K562 (cell line): ENCODE measurements at regions not wholly inside any gene's neighbourhood (a gene's known extent, or its start where the extent isn't known, plus 50 kb on each side); places are given as distances from the start of the nearest gene placed in this dataset.

ENCODE experiments used
- ATAC-seq: fragments of 200-7000 bp; cut with Tn5 transposase; 3 replicates; pipeline ENCODE4 v1.9.1; 2020; ENCODE audit warnings: moderate library complexity
- BruUV-seq: library from RNA; stranded (reverse); fragments of 400-500 nt; replicated peaks from 2 replicates; lab custom pipeline; 2021; lab: Mats Ljungman, UMichigan
- CTCF ChIA-PET: fragments of 300-600 bp; formaldehyde crosslinking; extraction: SDS; loops from one replicate; lab custom pipeline; 2021; ENCODE audit warnings: low intra/inter-chr PET ratio; lab: Yijun Ruan, JAX
- POLR2A ChIA-PET: fragments of 300-600, 350-650 bp; sonication (Branson Sonifier 250); formaldehyde crosslinking; extraction: SDS; loops from one replicate; lab custom pipeline; 2021; ENCODE audit warnings: antibody characterized with exemption, inconsistent platforms; lab: Yijun Ruan, JAX
- DNase-seq, 4 experiments: peaks; one replicate each; pipeline versions ENCODE4 v3.0.0 to v3.0.0-alpha.2; 2011 to 2018; ENCODE audit warnings: low spot score in 3 of 4, mixed read lengths in 3 of 4; ENCODE audit errors: extremely low read depth in 1 of 4
- FAIRE-seq: peaks from 2 replicates; lab custom pipeline; 2011; peaks lifted over from hg19 to GRCh38; lab: Jason Lieb, UNC
- H2AFZ ChIP-seq: 2 replicates; pipeline ENCODE4 v1.6.0; 2011; ENCODE audit warnings: low read depth, low read length, control low read depth, inconsistent platforms
- H3K27ac ChIP-seq: fragments of 200-600 bp; 3 replicates; pipeline ENCODE4 v1.8.0; 2011; ENCODE audit warnings: low read depth, mild to moderate bottlenecking, control low read depth, inconsistent platforms, low read length, moderate library complexity, mixed read lengths; ENCODE audit errors: extremely low read depth
- H3K27me3 ChIP-seq, 2 experiments: fragments of 300-600 bp in 1 of 2; 2 replicates in 1 of 2; 3 replicates in 1 of 2; pipeline versions ENCODE4 v1.6.0 to v1.8.0; 2011; ENCODE audit warnings: inconsistent platforms in 2 of 2, low read length in 2 of 2, mild to moderate bottlenecking in 1 of 2, mixed read lengths in 1 of 2, moderate library complexity in 1 of 2; ENCODE audit not compliant: control insufficient read depth in 2 of 2, insufficient read depth in 2 of 2
- H3K36me3 ChIP-seq: fragments of 300-600 bp; 3 replicates; pipeline ENCODE4 v1.8.0; 2011; ENCODE audit warnings: mild to moderate bottlenecking, low read length, inconsistent platforms; ENCODE audit not compliant: control insufficient read depth, insufficient read depth
- H3K4me1 ChIP-seq, 2 experiments: fragments of 200-600 bp in 1 of 2; replicated peaks in 1 of 2; 2 replicates in 1 of 2; 3 replicates in 1 of 2; pipeline versions ENCODE4 v1.5.1 to v1.8.0; 2011; ENCODE audit warnings: inconsistent platforms in 2 of 2, low read length in 2 of 2, mild to moderate bottlenecking in 1 of 2, mixed read lengths in 1 of 2, moderate library complexity in 1 of 2; ENCODE audit not compliant: control insufficient read depth in 2 of 2, insufficient read depth in 2 of 2
- H3K4me2 ChIP-seq: 2 replicates; pipeline ENCODE4 v1.6.1; 2011; ENCODE audit warnings: low read length, control low read depth, inconsistent platforms, mixed read lengths; ENCODE audit not compliant: insufficient read depth
- H3K4me3 ChIP-seq: fragments of 200-600 bp; sonication (generic), shearing (Covaris generic); 2 replicates; pipeline ENCODE4 v1.5.1; 2016; ENCODE audit warnings: control low read depth, inconsistent platforms
- H3K79me2 ChIP-seq: fragments of 200-600 bp; 3 replicates; pipeline ENCODE4 v1.8.0; 2011; ENCODE audit warnings: low read length, inconsistent platforms; ENCODE audit not compliant: control insufficient read depth, insufficient read depth
- H3K9ac ChIP-seq, 2 experiments: 2 replicates each; pipeline versions ENCODE4 v1.6.0 to v1.6.1; 2011; ENCODE audit warnings: low read depth in 2 of 2, low read length in 2 of 2, control low read depth in 1 of 2, inconsistent platforms in 1 of 2, mild to moderate bottlenecking in 1 of 2, mixed read lengths in 1 of 2; ENCODE audit not compliant: insufficient read depth in 1 of 2
- H3K9me1 ChIP-seq: one replicate; pipeline ENCODE4 v1.6.0; 2011; ENCODE audit warnings: inconsistent platforms, mild to moderate bottlenecking, low read length, moderate library complexity; ENCODE audit not compliant: control insufficient read depth, insufficient read depth
- H3K9me3 ChIP-seq: replicated peaks from 2 replicates; pipeline ENCODE4 v1.5.1; 2011; ENCODE audit warnings: low read depth, low read length, inconsistent platforms; ENCODE audit not compliant: control insufficient read depth, insufficient read depth
- H4K20me1 ChIP-seq: replicated peaks from 2 replicates; pipeline ENCODE4 v1.6.1; 2011; ENCODE audit warnings: low read length, inconsistent platforms, mixed read lengths; ENCODE audit not compliant: control insufficient read depth, insufficient read depth
- DNMT1 ChIP-seq: fragments of 450-650 bp; IDR thresholded peaks from 2 replicates; pipeline ENCODE4 v1.6.1; 2016; ENCODE audit warnings: antibody characterized with exemption, mild to moderate bottlenecking
- EP300 ChIP-seq: IDR thresholded peaks from 2 replicates; pipeline ENCODE4 v1.6.1; 2012; ENCODE audit warnings: low read length, improper control_type of control experiment
- ESRRA ChIP-seq: fragments of 450-650 bp; IDR thresholded peaks from 2 replicates; pipeline ENCODE4 v1.6.1; 2014; ENCODE audit warnings: low read depth, mild to moderate bottlenecking, moderate library complexity, borderline replicate concordance
- GATAD2A ChIP-seq: fragments of 450-650 bp; IDR thresholded peaks from 2 replicates; pipeline ENCODE4 v1.6.1; 2017
- LCOR ChIP-seq: sonication (generic); formaldehyde crosslinking; IDR thresholded peaks from 2 replicates; pipeline ENCODE4 v1.8.0; 2022; ENCODE audit warnings: mild to moderate bottlenecking, missing genetic modification reagents
- MBD2 ChIP-seq: sonication (generic); IDR thresholded peaks from 2 replicates; pipeline ENCODE4 v1.6.1; 2016; ENCODE audit warnings: low read depth, borderline replicate concordance
- MTA1 ChIP-seq: fragments of 450-650 bp; IDR thresholded peaks from 2 replicates; pipeline ENCODE4 v1.6.1; 2017; ENCODE audit warnings: borderline replicate concordance
- PHB ChIP-seq: fragments of 250-450 bp; sonication (Bioruptor Pico); IDR thresholded peaks from 2 replicates; pipeline ENCODE4 v1.5.0; 2021
- PHB2 ChIP-seq: fragments of 450-650 bp; IDR thresholded peaks from 2 replicates; pipeline ENCODE4 v1.6.1; 2017; ENCODE audit warnings: low read depth
- POLR2AphosphoS2 ChIP-seq: IDR thresholded peaks from 2 replicates; pipeline ENCODE4 v1.6.1; 2012; ENCODE audit warnings: low read length, improper control_type of control experiment
- PURB ChIP-seq: sonication (generic); formaldehyde crosslinking; IDR thresholded peaks from 2 replicates; pipeline ENCODE4 v1.9.0; 2021; ENCODE audit warnings: low read depth, mild to moderate bottlenecking, missing genetic modification reagents
- RUNX1 ChIP-seq: sonication (generic); IDR thresholded peaks from 2 replicates; pipeline ENCODE4 v1.6.1; 2016; ENCODE audit warnings: antibody characterized with exemption, low read depth
- SIX5 ChIP-seq, 2 experiments: IDR thresholded peaks; 2 replicates each; pipeline ENCODE4 v1.6.1; 2011; ENCODE audit warnings: low read length in 2 of 2, borderline replicate concordance in 1 of 2, low read depth in 1 of 2, mild to moderate bottlenecking in 1 of 2, moderate library complexity in 1 of 2; ENCODE audit not compliant: insufficient read depth in 1 of 2
- SP2 ChIP-seq: IDR thresholded peaks from 2 replicates; pipeline ENCODE4 v1.6.1; 2011; ENCODE audit warnings: mild to moderate bottlenecking, low read depth, low read length, moderate library complexity; ENCODE audit not compliant: poor library complexity, severe bottlenecking; ENCODE audit errors: extremely low read depth
- TAF15 ChIP-seq: fragments of 200-400 bp; formaldehyde crosslinking; IDR thresholded peaks from 2 replicates; pipeline ENCODE4 v1.6.1; 2017; ENCODE audit warnings: mild to moderate bottlenecking, low read depth, low read length, moderate library complexity
- ZNF175 ChIP-seq: fragments of 200-800 bp; sonication (Bioruptor generic); IDR thresholded peaks from 2 replicates; pipeline ENCODE4 v1.6.1; 2016; ENCODE audit warnings: low read depth, mild to moderate bottlenecking, missing genetic modification characterization, missing compliant biosample characterization
- WGBS: fragments of 100-300 bp; shearing (Covaris generic); methylation state at CpG from one replicate; pipeline ENCODE4 v1.1.6; 2016; ENCODE audit warnings: low coverage, mixed read lengths; ENCODE audit not compliant: insufficient coverage; ENCODE audit errors: missing lambda C conversion rate; 5-methylcytosine and 5-hydroxymethylcytosine counted together
- in situ Hi-C: fragments of 300-500 bp; cut with MboI; formaldehyde crosslinking; loops from 4 replicates; pipeline ENCODE4 v1.15.0; 2018; ENCODE audit warnings: inconsistent platforms, mixed read lengths
- intact Hi-C: fragments of 100-400 bp; cut with micrococcal nuclease; formaldehyde crosslinking; loops from 2 replicates; pipeline ENCODE4 v1.14.2; 2022
- TF ChIP-seq, protein P1 (sequence below): IDR thresholded peaks from 2 replicates; pipeline ENCODE4 v1.6.1; 2014; ENCODE audit warnings: antibody characterized with exemption
- TF ChIP-seq, protein P2 (sequence below), 3 experiments: IDR thresholded peaks in 2 of 3; conservative IDR thresholded peaks in 1 of 3; 2 replicates each; pipeline ENCODE4 v1.5.1; 2011 to 2012; ENCODE audit warnings: low read length in 3 of 3, mild to moderate bottlenecking in 3 of 3, control low read depth in 2 of 3, improper control_type of control experiment in 1 of 3, inconsistent platforms in 1 of 3, low read depth in 1 of 3, mixed read lengths in 1 of 3, moderate library complexity in 1 of 3; ENCODE audit not compliant: insufficient read depth in 2 of 3
- TF ChIP-seq, protein P3 (sequence below): fragments of 250-450 bp; sonication (Bioruptor Pico); IDR thresholded peaks from 2 replicates; pipeline ENCODE4 v1.8.0; 2021; ENCODE audit warnings: moderate library complexity, mild to moderate bottlenecking, inconsistent platforms

DNA sequence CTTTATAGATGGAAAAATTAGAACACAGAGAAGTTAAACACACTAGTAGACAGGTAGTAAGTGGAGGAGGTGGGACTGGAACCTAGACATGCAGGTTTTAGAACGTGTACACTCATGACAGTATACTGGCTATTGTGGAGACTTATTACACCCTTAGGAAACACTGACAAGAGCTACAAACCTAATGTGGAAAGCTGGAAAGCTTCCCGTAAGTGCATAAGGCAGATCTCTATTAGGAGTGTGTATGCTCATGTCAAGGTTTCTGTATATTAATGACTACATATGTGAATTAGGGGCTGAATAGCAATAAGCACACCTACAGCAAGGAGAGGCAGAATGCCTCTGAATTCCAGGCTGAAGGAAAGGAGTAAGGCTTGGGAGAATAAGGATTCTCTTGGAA lies 82.6 kb upstream of the SLC24A5 start (continued):
- TF ChIP-seq MBD2 (no peak), PURB (no peak), TAF15 (no peak), EP300 (no peak), PHB (CRISPR knock-in tag) (no peak)
- TF ChIP-seq, protein P1, sequence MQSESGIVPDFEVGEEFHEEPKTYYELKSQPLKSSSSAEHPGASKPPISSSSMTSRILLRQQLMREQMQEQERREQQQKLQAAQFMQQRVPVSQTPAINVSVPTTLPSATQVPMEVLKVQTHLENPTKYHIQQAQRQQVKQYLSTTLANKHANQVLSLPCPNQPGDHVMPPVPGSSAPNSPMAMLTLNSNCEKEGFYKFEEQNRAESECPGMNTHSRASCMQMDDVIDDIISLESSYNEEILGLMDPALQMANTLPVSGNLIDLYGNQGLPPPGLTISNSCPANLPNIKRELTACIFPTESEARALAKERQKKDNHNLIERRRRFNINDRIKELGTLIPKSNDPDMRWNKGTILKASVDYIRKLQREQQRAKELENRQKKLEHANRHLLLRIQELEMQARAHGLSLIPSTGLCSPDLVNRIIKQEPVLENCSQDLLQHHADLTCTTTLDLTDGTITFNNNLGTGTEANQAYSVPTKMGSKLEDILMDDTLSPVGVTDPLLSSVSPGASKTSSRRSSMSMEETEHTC = no peak

DNA sequence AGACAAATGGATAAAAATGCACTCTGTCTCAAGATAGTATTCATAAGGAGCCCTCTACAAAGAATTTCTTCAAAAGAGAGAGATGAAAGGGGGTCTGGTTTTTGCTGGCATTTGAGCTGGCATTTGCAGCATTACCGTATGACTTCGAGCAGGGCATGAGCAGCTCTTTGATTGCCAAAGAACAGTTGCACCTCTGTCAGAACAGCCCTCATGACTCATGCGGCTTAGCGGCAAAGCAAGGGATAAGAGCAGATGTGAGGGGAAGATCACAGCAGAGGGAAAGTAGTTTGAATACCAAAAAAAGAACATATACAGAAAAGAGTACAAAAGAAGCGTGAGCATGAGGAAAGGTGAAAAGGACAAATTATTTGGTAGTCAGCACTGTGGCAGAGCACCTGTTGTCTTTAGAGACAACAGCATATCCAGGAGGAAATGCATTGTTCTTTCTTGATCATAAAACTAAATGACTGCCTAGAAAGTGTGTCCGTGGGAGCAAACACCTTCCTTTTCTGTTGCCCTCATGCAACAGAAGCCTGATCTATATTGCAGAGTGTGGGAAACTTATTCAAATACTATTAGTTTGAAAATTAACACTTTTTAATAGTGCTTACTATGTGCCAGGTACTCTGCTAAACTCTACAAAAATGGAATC lies 80.5 kb upstream of the SLC24A5 start:
- Histone ChIP-seq H3K27me3 (no peaks in the 10 kb centered on the region), H3K4me1 (no peaks in the 10 kb centered on the region), H3K4me3 (no peak overlapping the region), H3K27ac (no peak overlapping the region), H3K79me2 (no peaks in the 10 kb centered on the region), H3K9me1 (no peaks in the 10 kb centered on the region), H2AFZ (no peak overlapping the region), H3K9ac (no peak overlapping the region), H3K9me3 (no peaks in the 10 kb centered on the region), H3K4me2 (no peak overlapping the region), H3K36me3 (no peaks in the 10 kb centered on the region), H4K20me1 (no peaks in the 10 kb centered on the region)
- no TSS peak for BruUV-seq
- 2% methylated on average over 6 of the region's 6 CpGs for WGBS
- intact Hi-C loops (no loop called here), in situ Hi-C loops (no loop called here)
- ChIA-PET POLR2A (no interaction called here), CTCF (no interaction called here)
- ATAC-seq = no peak
- no peak for DNase-seq
- FAIRE-seq = no peak
- TF ChIP-seq ZNF175 (CRISPR knock-in tag) (no peak), PHB2 (no peak), MTA1 (no peak), LCOR (CRISPR knock-in tag) (no peak), POLR2AphosphoS2 (no peak), DNMT1 (no peak), SIX5 (IDR thresholded peaks at IDR 0.05; ENCODE audit: borderline replicate concordance in 1 of 2, insufficient read depth in 1 of 2, low read depth in 1 of 2, low read length in 2 of 2) (no peak), SP2 (no peak), RUNX1 (no peak), ESRRA (no peak), GATAD2A (no peak)
- TF ChIP-seq, protein P2, sequence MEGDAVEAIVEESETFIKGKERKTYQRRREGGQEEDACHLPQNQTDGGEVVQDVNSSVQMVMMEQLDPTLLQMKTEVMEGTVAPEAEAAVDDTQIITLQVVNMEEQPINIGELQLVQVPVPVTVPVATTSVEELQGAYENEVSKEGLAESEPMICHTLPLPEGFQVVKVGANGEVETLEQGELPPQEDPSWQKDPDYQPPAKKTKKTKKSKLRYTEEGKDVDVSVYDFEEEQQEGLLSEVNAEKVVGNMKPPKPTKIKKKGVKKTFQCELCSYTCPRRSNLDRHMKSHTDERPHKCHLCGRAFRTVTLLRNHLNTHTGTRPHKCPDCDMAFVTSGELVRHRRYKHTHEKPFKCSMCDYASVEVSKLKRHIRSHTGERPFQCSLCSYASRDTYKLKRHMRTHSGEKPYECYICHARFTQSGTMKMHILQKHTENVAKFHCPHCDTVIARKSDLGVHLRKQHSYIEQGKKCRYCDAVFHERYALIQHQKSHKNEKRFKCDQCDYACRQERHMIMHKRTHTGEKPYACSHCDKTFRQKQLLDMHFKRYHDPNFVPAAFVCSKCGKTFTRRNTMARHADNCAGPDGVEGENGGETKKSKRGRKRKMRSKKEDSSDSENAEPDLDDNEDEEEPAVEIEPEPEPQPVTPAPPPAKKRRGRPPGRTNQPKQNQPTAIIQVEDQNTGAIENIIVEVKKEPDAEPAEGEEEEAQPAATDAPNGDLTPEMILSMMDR (IDR thresholded peaks at IDR 0.05 in 2 of 3, conservative IDR thresholded peaks at IDR 0.05 in 1 of 3; ENCODE audit: insufficient read depth in 2 of 3, low read depth in 1 of 3, low read length in 3 of 3) = no peak
- TF ChIP-seq, protein P3, sequence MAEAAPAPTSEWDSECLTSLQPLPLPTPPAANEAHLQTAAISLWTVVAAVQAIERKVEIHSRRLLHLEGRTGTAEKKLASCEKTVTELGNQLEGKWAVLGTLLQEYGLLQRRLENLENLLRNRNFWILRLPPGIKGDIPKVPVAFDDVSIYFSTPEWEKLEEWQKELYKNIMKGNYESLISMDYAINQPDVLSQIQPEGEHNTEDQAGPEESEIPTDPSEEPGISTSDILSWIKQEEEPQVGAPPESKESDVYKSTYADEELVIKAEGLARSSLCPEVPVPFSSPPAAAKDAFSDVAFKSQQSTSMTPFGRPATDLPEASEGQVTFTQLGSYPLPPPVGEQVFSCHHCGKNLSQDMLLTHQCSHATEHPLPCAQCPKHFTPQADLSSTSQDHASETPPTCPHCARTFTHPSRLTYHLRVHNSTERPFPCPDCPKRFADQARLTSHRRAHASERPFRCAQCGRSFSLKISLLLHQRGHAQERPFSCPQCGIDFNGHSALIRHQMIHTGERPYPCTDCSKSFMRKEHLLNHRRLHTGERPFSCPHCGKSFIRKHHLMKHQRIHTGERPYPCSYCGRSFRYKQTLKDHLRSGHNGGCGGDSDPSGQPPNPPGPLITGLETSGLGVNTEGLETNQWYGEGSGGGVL (CRISPR knock-in tag) = no peak
